OCI-LY3 (cell line): ENCODE measurements at regions not wholly inside any gene's neighbourhood (a gene's known extent, or its start where the extent isn't known, plus 50 kb on each side); places are given as distances from the start of the nearest gene placed in this dataset.

Source experiments
- H2AFZ ChIP-seq: fragments of 200-600, 300-600 bp; shearing (Covaris generic); 2 replicates; pipeline ENCODE4 v1.6.0; 2014; ENCODE audit warnings: antibody characterized with exemption, low read depth, low read length
- H3K27ac ChIP-seq: fragments of 200-600, 300-600 bp; sonication (generic); 2 replicates; pipeline ENCODE4 v1.5.1; 2014; ENCODE audit warnings: mild to moderate bottlenecking, low read length, moderate library complexity, mixed read lengths
- H3K27me3 ChIP-seq: fragments of 200-600, 300-600 bp; sonication (generic); 2 replicates; pipeline ENCODE4 v1.6.1; 2014; ENCODE audit warnings: low read depth, low read length, mixed read lengths
- H3K36me3 ChIP-seq: fragments of 200-600, 300-600 bp; sonication (generic); replicated peaks from 2 replicates; pipeline ENCODE3; 2014; ENCODE audit warnings: low read depth, low read length, mixed read lengths
- H3K4me1 ChIP-seq: fragments of 300-600, 200-600 bp; sonication (generic); 2 replicates; pipeline ENCODE4 v1.6.1; 2014; ENCODE audit warnings: low read length, mixed read lengths
- H3K4me2 ChIP-seq: fragments of 200-600, 300-600 bp; sonication (generic); 2 replicates; pipeline ENCODE4 v1.6.1; 2014; ENCODE audit warnings: low read length, mixed read lengths
- H3K4me3 ChIP-seq: fragments of 300-600, 200-600 bp; sonication (generic); 2 replicates; pipeline ENCODE4 v1.5.1; 2014; ENCODE audit warnings: antibody characterized with exemption, mild to moderate bottlenecking, low read length, moderate library complexity
- H3K79me2 ChIP-seq: fragments of 300-600, 200-600 bp; shearing (Covaris generic); 2 replicates; pipeline ENCODE4 v1.6.1; 2014; ENCODE audit warnings: mild to moderate bottlenecking, low read length, mixed read lengths
- H3K9ac ChIP-seq: fragments of 300-600, 200-600 bp; shearing (Covaris generic); 2 replicates; pipeline ENCODE4 v1.6.0; 2014; ENCODE audit warnings: mild to moderate bottlenecking, low read length, moderate library complexity
- H3K9me3 ChIP-seq: fragments of 200-600, 300-600 bp; shearing (Covaris generic); 2 replicates; pipeline ENCODE4 v1.6.1; 2014; ENCODE audit warnings: low read length, mixed read lengths; ENCODE audit not compliant: insufficient read depth
- H4K20me1 ChIP-seq: fragments of 200-600, 300-600 bp; sonication (generic); 2 replicates; pipeline ENCODE4 v1.6.1; 2016; ENCODE audit warnings: low read length, mixed read lengths; ENCODE audit not compliant: insufficient read depth
- CTCF ChIP-seq: fragments of 200-600, 300-600 bp; sonication (generic); IDR thresholded peaks from 2 replicates; pipeline ENCODE4 v1.5.1; 2014; ENCODE audit warnings: antibody characterized with exemption, low read length, low read depth
- EZH2phosphoT487 ChIP-seq: fragments of 200-600 bp; shearing (Covaris generic); IDR thresholded peaks from 2 replicates; pipeline ENCODE4 v1.6.1; 2018; ENCODE audit warnings: antibody characterized with exemption, mixed run types, low read depth

GRCh38 chr12:126567016-126567415 lies 1501.8 kb downstream of the AACS start:
- H2AFZ ChIP-seq, result no peak overlapping the region
- H3K4me2 ChIP-seq, result no peak overlapping the region
- no peaks in the 10 kb centered on the region for H3K36me3 ChIP-seq
- TF ChIP-seq CTCF, result no peak
- no peak for TF ChIP-seq EZH2phosphoT487
- no peak overlapping the region for H3K9ac ChIP-seq
- no peaks in the 10 kb centered on the region for H3K9me3 ChIP-seq
- no peaks in the 10 kb centered on the region for H4K20me1 ChIP-seq
- no peaks in the 10 kb centered on the region for H3K4me1 ChIP-seq
- H3K4me3 ChIP-seq, result no peak overlapping the region
- H3K79me2 ChIP-seq, result no peaks in the 10 kb centered on the region
- no peak overlapping the region for H3K27ac ChIP-seq
- H3K27me3 ChIP-seq, result no peaks in the 10 kb centered on the region

- H3K9ac ChIP-seq, result no peak overlapping the region
- no peak overlapping the region for H2AFZ ChIP-seq
- no peak overlapping the region for H3K4me2 ChIP-seq
- no peak overlapping the region for H3K4me3 ChIP-seq
- no peak overlapping the region for H3K27ac ChIP-seq
- H4K20me1 ChIP-seq, result no peaks in the 10 kb centered on the region
- H3K9me3 ChIP-seq, result no peaks in the 10 kb centered on the region
- no peaks in the 10 kb centered on the region for H3K36me3 ChIP-seq
- H3K27me3 ChIP-seq, result no peaks in the 10 kb centered on the region
- no peaks in the 10 kb centered on the region for H3K79me2 ChIP-seq
- TF ChIP-seq EZH2phosphoT487 (no peak), CTCF (no peak)
- no peaks in the 10 kb centered on the region for H3K4me1 ChIP-seq
Measured at GRCh38 chr12:126569706-126570105, 1504.5 kb downstream of the AACS start.

DNA sequence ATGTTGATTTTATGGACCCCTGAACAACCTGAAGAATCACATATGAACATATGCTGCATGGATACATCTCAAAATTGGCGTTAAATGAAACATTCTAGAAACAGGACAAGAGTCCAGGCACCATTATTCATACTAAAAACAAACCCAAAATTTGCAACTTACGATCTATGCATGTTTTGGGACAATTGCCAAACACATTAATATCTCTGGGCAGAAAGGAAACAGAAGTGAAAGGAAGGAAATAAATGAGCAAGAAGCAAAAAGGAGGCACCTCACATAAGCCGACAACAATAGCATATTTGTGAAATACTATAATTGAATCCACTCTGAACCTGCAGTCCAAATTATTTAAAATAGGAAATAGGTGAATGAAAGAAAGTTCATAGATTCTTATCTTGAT lies 1505.3 kb downstream of the AACS start:
- H3K27ac ChIP-seq, result no peak overlapping the region
- TF ChIP-seq EZH2phosphoT487 (no peak), CTCF (no peak)
- no peaks in the 10 kb centered on the region for H3K4me1 ChIP-seq
- H2AFZ ChIP-seq, result no peak overlapping the region
- H3K36me3 ChIP-seq, result no peaks in the 10 kb centered on the region
- H3K4me2 ChIP-seq, result no peak overlapping the region
- no peaks in the 10 kb centered on the region for H3K9me3 ChIP-seq
- H3K79me2 ChIP-seq, result no peaks in the 10 kb centered on the region
- no peaks in the 10 kb centered on the region for H3K27me3 ChIP-seq
- no peaks in the 10 kb centered on the region for H4K20me1 ChIP-seq
- no peak overlapping the region for H3K4me3 ChIP-seq
- no peak overlapping the region for H3K9ac ChIP-seq

DNA sequence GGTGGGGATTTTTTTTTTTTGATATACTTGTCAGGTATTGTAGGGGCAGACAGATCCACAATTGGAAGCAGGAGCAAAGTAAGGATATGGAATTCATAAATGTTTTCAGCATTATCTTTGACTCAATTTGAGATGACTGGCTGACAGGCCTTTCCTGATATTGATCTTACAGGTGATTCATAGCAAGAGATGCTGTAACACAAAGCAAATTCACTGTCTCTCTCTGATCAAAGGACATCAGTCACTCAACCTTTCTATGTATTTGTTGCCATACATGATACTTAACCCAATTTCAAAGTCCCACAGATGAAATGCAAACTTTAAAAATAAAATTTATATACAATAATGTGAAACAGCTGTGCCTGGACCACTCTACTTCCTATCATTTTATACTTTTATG lies 1506.9 kb downstream of the AACS start:
- Histone ChIP-seq H3K9ac (no peak overlapping the region), H2AFZ (no peak overlapping the region), H3K4me2 (no peak overlapping the region), H3K79me2 (no peaks in the 10 kb centered on the region), H3K9me3 (no peaks in the 10 kb centered on the region), H3K4me3 (no peak overlapping the region), H3K36me3 (no peaks in the 10 kb centered on the region), H3K4me1 (no peaks in the 10 kb centered on the region), H3K27ac (no peak overlapping the region), H3K27me3 (no peaks in the 10 kb centered on the region), H4K20me1 (no peaks in the 10 kb centered on the region)
- TF ChIP-seq CTCF (no peak), EZH2phosphoT487 (no peak)
